Ovary (tissue), 7 donors: ENCODE measurements at regions not wholly inside any gene's neighbourhood (a gene's known extent, or its start where the extent isn't known, plus 50 kb on each side); places are given as distances from the start of the nearest gene placed in this dataset.

ENCODE experiments used
- DNase-seq, 5 donors: peaks; one replicate each; pipeline ENCODE4 v3.0.0-alpha.2; 2019 to 2020
- H3K27ac ChIP-seq, 2 donors: fragments of 200-600 bp; one replicate each; pipeline versions ENCODE4 v1.5.1 to v1.8.0; 2019 to 2022
- H3K27me3 ChIP-seq: fragments of 200-600 bp; one replicate; pipeline ENCODE4 v1.8.0; 2022
- H3K36me3 ChIP-seq: fragments of 200-600 bp; sonication (generic); one replicate; pipeline ENCODE4 v1.5.1; 2019
- H3K4me1 ChIP-seq: one replicate; pipeline ENCODE4 v1.8.1; 2013; ENCODE audit warnings: mild to moderate bottlenecking, moderate library complexity; ENCODE audit not compliant: insufficient read depth
- H3K4me3 ChIP-seq: fragments of 200-600 bp; sonication (generic); one replicate; pipeline ENCODE4 v1.5.1; 2017
- H3K9me3 ChIP-seq, 2 donors: fragments of 200-600 bp in 1 of 2; sonication (generic) in 1 of 2; one replicate each; pipeline versions ENCODE4 v1.5.1 to v1.8.1; 2013 to 2019; ENCODE audit warnings: mild to moderate bottlenecking in 1 of 2, moderate library complexity in 1 of 2
- CTCF ChIP-seq, 3 donors: fragments of 450-650 bp in 2 of 3; fragments of 200-600 bp in 1 of 3; IDR thresholded peaks; one replicate each; pipeline versions ENCODE4 v1.5.1 to v1.8.0; 2016 to 2022; ENCODE audit warnings: antibody characterized with exemption in 3 of 3, mild to moderate bottlenecking in 1 of 3
- EP300 ChIP-seq: sonication (generic); formaldehyde crosslinking; IDR thresholded peaks from one replicate; pipeline ENCODE4 v1.6.1; 2017; ENCODE audit warnings: antibody characterized with exemption
- POLR2A ChIP-seq: fragments of 450-650 bp; IDR thresholded peaks from one replicate; pipeline ENCODE4 v1.6.1; 2017; ENCODE audit warnings: antibody characterized with exemption, mild to moderate bottlenecking, moderate library complexity
- WGBS, 3 donors: extraction: QIAGEN DNeasy Blood & Tissue Kit in 1 of 3; methylation state at CpG; one replicate each; pipeline versions ENCODE4 v1.1.5 to v1.1.7; 2013 to 2017; 5-methylcytosine and 5-hydroxymethylcytosine counted together
- intact Hi-C, 4 donors: fragments of 100-400 bp; cut with DNase I; formaldehyde crosslinking; loops; one replicate each; pipeline versions ENCODE4 v1.11.0 to v1.15.1; 2022 to 2023
- donor health status: DM: no; HTN: no; CAD: no; lungs with moderate emphysema.
- donor health status: DM: no; HTN: no; CAD: no.
- donor health status: Bipolar disorder and iron deficiency.
- donor health status: DM: no; HTN: no; CAD: no.
- donor health status: DM: yes; HTN: yes; CAD: no.

- WGBS, 3 donors: 83 to 88% (median 87%) methylated on average over 6 of the region's 6 CpGs
- TF ChIP-seq POLR2A (no peak), EP300 (no peak), CTCF (IDR thresholded peaks at IDR 0.05) (no peak)
- Histone ChIP-seq H3K27me3 (no peaks in the 10 kb centered on the region), H3K4me3 (no peak overlapping the region), H3K27ac (no peak overlapping the region), H3K9me3 (peaks cover 0 to 4% of the 10 kb centered on the region in 2 donors), H3K4me1 (no peaks in the 10 kb centered on the region), H3K36me3 (no peaks in the 10 kb centered on the region)
- intact Hi-C loops: no loop called here
- no peak for DNase-seq
Observed at GRCh38 chr16:5496013-5496412, 398.4 kb upstream of the EEF2KMT start.

GRCh38 chr16:5490499-5490898 lies 392.9 kb upstream of the EEF2KMT start:
- no peaks in the 10 kb centered on the region for H3K36me3 ChIP-seq
- WGBS, 3 donors: 9 to 11% (median 10%) methylated on average over 18 of the region's 18 CpGs
- DNase-seq: no peak

GRCh38 chr16:5488581-5488980 lies 391.0 kb upstream of the EEF2KMT start:
- no peaks in the 10 kb centered on the region for H3K36me3 ChIP-seq
- H3K4me3 ChIP-seq: no peak overlapping the region
- intact Hi-C loops: no loop called here
- H3K4me1 ChIP-seq: no peaks in the 10 kb centered on the region
- TF ChIP-seq EP300: no peak
- TF ChIP-seq CTCF (IDR thresholded peaks at IDR 0.05): no peak
- TF ChIP-seq POLR2A: no peak
- H3K27ac ChIP-seq: no peak overlapping the region
- no peaks in the 10 kb centered on the region for H3K27me3 ChIP-seq
- no peak for DNase-seq
- 30 to 71% (median 30%) methylated on average over 3 of the region's 3 CpGs for WGBS, 3 donors
- no peaks in the 10 kb centered on the region for H3K9me3 ChIP-seq

More at GRCh38 chr16:5490499-5490898, 392.9 kb upstream of the EEF2KMT start:
- H3K27me3 ChIP-seq: no peaks in the 10 kb centered on the region
- no peaks in the 10 kb centered on the region for H3K4me1 ChIP-seq
- TF ChIP-seq CTCF (IDR thresholded peaks at IDR 0.05): no peak
- no peak for TF ChIP-seq EP300
- TF ChIP-seq POLR2A: no peak
- intact Hi-C loops: no loop called here
- no peak overlapping the region for H3K4me3 ChIP-seq
- H3K9me3 ChIP-seq: no peaks in the 10 kb centered on the region
- H3K27ac ChIP-seq: no peak overlapping the region

- Histone ChIP-seq H3K27ac (no peak overlapping the region), H3K9me3 (no peaks in the 10 kb centered on the region), H3K27me3 (no peaks in the 10 kb centered on the region), H3K36me3 (no peaks in the 10 kb centered on the region), H3K4me3 (no peak overlapping the region), H3K4me1 (no peaks in the 10 kb centered on the region)
- WGBS, 3 donors: 75 to 80% (median 80%) methylated on average over 2 of the region's 2 CpGs
- no peak for TF ChIP-seq CTCF (IDR thresholded peaks at IDR 0.05)
- TF ChIP-seq EP300: no peak
- TF ChIP-seq POLR2A: no peak
- intact Hi-C loops: no loop called here
- DNase-seq: no peak
Observed at GRCh38 chr16:5487728-5488127, 390.1 kb upstream of the EEF2KMT start.

GRCh38 chr16:5482256-5482655 lies 384.7 kb upstream of the EEF2KMT start:
- H3K27me3 ChIP-seq: no peaks in the 10 kb centered on the region
- TF ChIP-seq POLR2A: no peak
- TF ChIP-seq CTCF (IDR thresholded peaks at IDR 0.05): no peak
- no peak for TF ChIP-seq EP300
- intact Hi-C loops: no loop called here

More at GRCh38 chr16:5482256-5482655, 384.7 kb upstream of the EEF2KMT start:
- 37 to 46% (median 40%) methylated on average over 5 of the region's 5 CpGs for WGBS, 3 donors
- H3K27ac ChIP-seq: no peak overlapping the region
- H3K9me3 ChIP-seq: no peaks in the 10 kb centered on the region
- DNase-seq: no peak
- H3K36me3 ChIP-seq: no peaks in the 10 kb centered on the region
- no peak overlapping the region for H3K4me3 ChIP-seq
- H3K4me1 ChIP-seq: no peaks in the 10 kb centered on the region
